Femur (tissue), 1 donor: ENCODE measurements at regions not wholly inside any gene's neighbourhood (a gene's known extent, or its start where the extent isn't known, plus 50 kb on each side); places are given as distances from the start of the nearest gene placed in this dataset.
A peak's percentile ranks its signal among the peaks of the same experiment; 100 is the strongest.

Experiments used
- DNase-seq: peaks from one replicate; pipeline ENCODE4 v3.0.0-alpha.2; 2017

GRCh38 chr18:56118422-56118821 is 520.0 kb downstream of the TXNL1 start:
- DNase-seq = no peak

- DNase-seq = no peak
These were observed 523.0 kb downstream of the TXNL1 start for GRCh38 chr18:56115071-56116015.

GRCh38 chr18:56112984-56113383 is 525.0 kb upstream of the TCF4 start:
- DNase-seq = no peak

DNA sequence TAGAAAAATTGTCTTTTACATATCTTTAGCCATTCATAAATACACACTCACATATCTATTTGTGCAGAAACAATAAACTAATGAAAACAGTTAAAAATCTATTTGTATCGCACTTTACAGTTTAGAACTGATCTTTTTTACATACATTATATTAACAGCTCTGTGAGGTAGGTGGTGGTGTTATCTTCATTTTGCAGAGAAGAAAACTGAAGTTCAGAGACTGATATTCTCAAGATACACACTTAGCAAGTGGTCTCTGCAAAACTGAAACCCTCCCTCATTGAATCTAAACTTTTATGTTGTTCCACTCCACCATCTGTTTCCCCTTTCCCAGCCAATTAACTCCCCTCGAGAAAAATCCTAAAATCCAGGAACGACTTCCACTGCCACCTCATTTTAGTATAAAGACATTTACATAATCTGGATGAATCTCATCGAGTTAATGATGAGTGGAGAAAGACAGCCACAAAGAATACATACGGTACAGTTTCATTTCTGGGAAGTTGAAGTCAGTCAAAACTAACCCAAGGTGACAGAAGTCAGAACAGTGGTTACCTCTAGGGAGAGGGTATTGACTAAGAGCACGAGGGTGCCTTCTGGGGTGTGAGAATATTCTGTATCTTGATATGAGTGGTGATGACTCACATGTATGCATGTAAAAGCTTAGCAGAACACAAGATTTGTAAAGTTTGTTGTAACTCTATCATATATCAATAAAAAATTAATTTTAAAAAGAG is 524.2 kb upstream of the TCF4 start:
- DNase-seq = no peak

GRCh38 chr18:56109757-56110156 is 521.8 kb upstream of the TCF4 start:
- DNase-seq = no peak

- no peak for DNase-seq
These were observed 520.7 kb upstream of the TCF4 start for GRCh38 chr18:56108478-56109367.

- no peak for DNase-seq
These were observed 520.0 kb upstream of the TCF4 start for GRCh38 chr18:56107821-56108477.

GRCh38 chr18:56100090-56100722 is 512.2 kb upstream of the TCF4 start:
- no peak for DNase-seq

GRCh38 chr18:56097621-56098020 is 509.6 kb upstream of the TCF4 start:
- DNase-seq = no peak

DNA sequence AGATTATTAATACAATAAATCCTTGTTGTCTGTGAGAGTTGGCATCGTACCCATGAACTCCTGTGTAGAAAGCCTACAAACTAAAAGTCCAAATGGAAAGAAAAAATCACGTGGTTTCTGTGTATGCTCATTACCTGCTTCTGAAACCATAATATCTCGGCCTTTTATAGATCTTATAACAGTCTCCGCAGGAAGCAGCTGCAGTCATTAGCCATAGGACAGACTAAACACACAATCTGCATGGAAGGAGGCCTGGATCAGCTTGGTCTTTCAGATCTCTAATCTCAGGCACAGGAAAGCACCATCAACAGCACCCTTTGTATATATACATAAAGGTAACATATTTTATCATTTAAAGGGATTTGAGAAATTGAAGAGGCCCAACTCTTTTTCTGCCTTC is 508.9 kb upstream of the TCF4 start:
- DNase-seq = no peak

DNA sequence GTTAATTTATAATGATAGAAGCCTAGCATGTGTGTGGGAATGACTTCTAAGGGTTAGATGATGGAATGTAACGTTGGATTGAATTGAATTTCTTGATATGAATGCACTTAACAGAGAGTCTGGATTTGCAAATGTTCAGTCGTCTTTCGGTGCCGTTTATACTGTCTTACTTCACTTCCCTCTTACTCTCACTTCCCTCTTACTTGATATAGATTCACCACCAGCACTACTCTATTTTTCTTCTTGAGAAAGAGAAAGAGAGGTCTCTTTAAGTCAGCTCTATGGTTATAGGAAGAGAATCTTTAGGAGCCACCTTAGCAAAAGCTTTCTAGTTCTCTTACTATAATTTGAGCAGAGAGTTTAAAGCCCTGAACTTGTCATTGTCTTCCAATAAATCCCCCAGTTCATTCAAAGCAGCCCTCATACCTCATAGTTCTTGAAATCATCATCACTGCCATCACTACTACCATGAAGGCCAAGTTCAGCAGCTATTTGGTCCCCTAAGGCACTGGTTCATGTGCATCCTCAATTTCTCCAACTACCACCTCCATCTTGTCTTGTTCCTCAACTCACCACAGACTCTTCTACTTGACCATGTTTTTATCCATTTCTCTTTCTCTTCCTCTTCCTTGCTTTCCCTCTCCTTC is 501.7 kb upstream of the TCF4 start:
- DNase-seq = no peak

- no peak for DNase-seq
These were observed 498.8 kb upstream of the TCF4 start for GRCh38 chr18:56086786-56087185.

DNA sequence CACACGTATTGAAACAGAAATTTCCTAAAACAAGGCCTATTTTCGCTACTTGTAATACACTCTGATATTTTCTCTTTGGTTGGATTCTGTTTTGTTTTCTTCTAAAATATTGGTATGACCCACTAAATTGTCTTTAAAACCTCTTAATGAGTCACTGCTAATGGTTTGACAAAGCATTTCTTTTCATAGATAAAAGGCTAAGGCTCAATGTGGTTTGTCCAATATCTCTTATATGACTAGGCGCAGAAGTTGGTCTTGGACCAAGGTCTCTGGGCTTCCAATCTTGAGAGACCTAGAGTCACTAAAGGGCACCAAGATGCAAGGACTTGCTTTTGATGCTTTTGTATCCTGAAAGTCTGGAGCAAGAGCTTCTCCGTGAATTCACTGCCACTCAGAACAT is 498.2 kb upstream of the TCF4 start:
- DNase-seq = no peak

- peak; percentile 62 for DNase-seq
These were observed 497.6 kb upstream of the TCF4 start for GRCh38 chr18:56085551-56085950.

GRCh38 chr18:56083523-56084287 is 495.7 kb upstream of the TCF4 start:
- DNase-seq = no peak

- DNase-seq = peak; percentile 94
These were observed 495.1 kb upstream of the TCF4 start for GRCh38 chr18:56083097-56083521.

- no peak for DNase-seq
These were observed 488.7 kb upstream of the TCF4 start for GRCh38 chr18:56076723-56077122.

DNA sequence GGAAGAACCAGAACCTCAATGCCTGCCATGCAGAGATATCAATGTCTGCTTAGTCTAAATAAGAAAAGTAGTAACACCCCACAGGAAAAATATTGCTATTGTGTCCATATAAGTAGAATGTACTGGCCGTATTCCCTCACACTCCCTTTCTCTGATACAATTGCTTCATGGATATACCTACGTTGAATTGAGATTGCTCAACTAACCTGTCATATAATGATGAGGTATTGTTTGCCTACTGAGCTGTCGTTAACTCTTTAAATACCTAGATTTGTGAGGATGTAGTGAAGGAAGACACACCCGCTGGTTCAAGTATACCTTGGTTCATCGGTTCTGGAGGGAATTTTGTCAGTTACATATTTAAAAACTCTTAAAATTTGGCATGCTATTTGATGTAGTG is 480.7 kb upstream of the TCF4 start:
- no peak for DNase-seq

DNA sequence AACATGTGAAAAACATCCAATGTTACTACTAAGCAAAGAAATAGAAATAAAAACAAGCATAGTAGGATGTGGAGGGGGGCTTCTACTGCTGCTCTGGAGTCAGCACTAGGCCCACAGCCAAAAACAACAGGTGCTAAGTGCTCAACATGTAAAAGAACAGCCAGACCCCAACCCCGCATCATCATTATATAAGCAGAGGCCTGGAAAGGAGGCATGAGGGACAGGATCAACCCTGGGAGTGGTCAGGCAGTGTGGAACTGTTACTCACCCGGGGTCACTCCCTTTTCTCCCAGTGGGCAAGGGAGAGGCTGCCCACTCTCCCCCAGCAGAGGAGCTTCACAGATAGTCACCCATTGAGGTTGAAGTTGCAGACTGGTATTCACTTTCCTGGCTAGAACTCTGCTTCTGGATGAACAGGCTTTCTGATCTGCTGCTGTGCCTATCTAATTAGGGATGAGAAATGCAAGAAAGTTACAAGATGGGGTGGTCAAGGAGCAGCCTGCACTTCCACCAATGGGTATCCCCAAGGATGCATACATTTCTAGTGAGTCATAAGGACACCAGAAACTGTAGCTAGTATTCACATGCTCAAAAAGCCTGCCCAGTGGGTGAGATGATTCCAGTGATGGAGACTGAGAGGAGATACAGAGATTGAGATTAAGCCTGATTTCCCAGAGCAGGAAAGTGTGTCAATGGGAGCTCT is 480.1 kb upstream of the TCF4 start:
- DNase-seq = peak; percentile 78
